NCI-H2081 treated with DMSO at 0.1 percent for 48 hours (cell line): ENCODE measurements at regions not wholly inside any gene's neighbourhood (a gene's known extent, or its start where the extent isn't known, plus 50 kb on each side); places are given as distances from the start of the nearest gene placed in this dataset.

Experiments used
- DNase-seq: peaks from one replicate; lab custom pipeline; 2025; lab: John Stamatoyannopoulos, UW

DNA sequence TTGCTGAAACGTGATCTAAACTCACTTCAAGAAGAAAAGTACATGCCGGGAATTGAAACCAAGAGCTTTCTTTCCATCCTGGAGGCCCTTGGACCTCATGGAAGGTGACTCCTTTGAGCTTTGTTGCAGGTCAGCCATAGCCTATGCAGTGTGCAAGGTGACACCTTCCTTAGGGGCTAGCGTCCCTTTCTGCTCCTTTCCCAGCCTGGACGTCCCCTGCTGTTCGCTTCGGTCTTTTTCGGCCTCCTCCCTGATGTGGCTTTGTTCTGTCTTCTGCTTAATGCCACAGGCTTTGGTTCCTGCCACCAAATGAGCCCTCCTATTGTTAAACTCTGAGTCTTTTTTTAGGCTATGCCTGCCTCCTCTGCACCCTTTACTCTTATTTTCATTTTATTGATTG is 308.8 kb downstream of the BRINP2 start:
- DNase-seq: no peak

DNA sequence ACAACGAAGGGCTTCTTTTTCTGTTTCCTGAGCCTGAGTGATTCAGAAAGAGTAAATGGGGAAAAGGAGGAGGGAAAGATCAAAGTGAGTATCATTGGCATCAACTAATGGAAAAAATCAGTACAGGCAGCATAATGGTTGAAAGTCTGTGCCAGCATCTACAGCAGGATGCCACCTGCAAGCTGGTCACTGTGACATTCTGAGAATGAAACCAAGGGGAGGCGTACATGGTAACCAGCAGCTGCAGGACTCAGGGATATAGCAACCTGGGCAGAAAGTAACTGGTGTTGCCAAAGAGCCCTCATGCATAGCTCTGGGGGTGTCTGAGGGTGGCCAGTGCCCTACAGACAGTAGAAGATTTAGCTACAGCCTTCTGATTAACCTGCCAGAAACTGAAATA is 305.9 kb downstream of the BRINP2 start:
- DNase-seq: no peak

GRCh38 chr1:177472567-177472966 is 301.8 kb downstream of the BRINP2 start:
- no peak for DNase-seq

- DNase-seq: no peak
These were observed 300.5 kb downstream of the BRINP2 start for GRCh38 chr1:177471244-177471643.

DNA sequence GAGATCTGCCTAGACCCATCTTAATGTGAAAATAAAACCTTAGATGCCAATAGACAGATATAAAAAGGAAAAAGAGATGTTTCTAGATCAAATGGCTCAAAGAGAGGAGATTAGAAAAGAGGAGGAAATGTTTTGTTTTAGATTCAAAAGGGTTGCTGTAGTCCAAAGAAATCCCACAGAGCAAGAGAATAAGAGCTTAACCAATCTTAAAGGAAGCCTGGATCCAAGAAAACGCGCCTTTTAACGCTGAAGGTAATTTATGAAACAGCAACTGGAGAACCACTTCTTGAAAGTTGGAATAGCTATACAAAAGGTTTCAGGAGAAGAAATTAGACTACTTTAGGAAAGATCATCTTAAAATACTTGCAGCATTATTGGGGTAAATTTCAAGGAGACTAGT is 298.8 kb downstream of the BRINP2 start:
- no peak for DNase-seq

DNA sequence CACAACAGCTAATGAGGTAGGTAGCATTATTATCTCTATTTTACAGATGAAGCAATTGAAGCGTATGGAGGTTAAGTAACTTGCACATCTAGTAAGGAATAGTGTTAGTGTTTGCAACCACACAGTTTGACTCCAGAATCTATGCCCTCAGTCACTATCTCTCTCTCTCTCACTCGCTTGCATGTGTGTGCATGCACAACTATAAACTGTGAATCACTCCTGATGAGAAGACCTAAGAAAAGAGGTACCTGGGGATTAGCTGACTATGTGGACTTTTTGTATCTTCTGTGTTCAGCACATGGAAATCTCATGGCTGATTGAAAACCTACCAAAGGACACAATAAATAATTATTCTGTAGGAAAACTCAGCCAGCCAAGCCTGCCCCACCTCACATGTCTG is 295.5 kb downstream of the BRINP2 start:
- DNase-seq: no peak

GRCh38 chr1:177464686-177465085 is 293.9 kb downstream of the BRINP2 start:
- DNase-seq: no peak

DNA sequence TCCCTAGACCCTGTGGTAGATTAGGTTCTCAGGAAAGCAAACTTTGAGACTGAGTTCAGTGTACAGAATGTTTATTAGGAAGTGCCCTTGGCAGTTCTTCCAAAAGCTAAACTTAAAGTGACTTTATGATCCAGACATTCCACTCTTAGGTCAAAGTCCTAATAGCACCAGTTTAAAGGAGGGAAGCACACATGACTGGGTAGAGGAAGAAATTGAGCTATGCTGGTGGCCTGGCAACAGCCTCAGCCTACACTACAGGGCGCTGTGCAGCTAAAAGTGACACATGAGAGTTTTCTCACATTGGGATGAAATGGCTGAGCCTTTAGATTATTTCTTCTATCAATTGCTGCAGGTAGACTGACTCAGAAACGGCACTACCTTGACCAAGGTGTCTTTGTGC is 280.4 kb downstream of the BRINP2 start:
- no peak for DNase-seq

DNA sequence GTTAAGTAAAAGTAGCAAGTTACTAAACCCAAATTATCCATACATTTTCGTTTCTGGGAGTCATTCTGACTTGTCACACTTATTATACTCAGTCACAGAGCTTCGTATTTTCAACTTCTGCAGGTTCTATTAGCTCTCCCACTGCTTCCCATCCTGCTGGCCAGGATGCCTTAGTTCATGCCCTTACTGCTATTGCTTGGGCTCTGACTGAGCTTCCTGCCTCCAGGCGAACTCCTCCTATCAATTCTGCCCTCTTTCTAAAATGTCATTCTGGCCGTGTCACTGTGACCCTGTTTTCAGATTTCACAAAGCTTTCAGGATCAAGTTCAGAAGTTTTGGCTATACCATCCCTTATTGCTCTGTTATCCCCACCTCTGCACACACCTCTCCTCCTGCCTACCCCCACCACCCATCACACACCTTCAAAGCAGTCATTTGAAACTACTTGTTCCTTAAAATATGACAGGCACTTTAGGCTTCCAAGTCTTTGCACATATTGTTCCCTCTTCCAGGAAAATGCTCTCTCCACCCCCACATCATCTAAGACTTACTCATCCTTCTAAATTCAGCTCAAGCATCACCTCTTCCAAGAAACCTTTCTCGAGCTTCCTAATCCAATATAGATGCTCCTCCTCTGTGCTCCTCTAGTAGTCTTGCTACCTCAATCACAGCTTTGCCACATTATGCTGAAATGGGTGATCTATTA is 278.0 kb downstream of the BRINP2 start:
- DNase-seq: no peak

GRCh38 chr1:177448036-177448615 is 277.4 kb downstream of the BRINP2 start:
- no peak for DNase-seq

- no peak for DNase-seq
These were observed 274.4 kb downstream of the BRINP2 start for GRCh38 chr1:177444997-177445746.

- no peak for DNase-seq
These were observed 272.2 kb downstream of the BRINP2 start for GRCh38 chr1:177443003-177443402.

DNA sequence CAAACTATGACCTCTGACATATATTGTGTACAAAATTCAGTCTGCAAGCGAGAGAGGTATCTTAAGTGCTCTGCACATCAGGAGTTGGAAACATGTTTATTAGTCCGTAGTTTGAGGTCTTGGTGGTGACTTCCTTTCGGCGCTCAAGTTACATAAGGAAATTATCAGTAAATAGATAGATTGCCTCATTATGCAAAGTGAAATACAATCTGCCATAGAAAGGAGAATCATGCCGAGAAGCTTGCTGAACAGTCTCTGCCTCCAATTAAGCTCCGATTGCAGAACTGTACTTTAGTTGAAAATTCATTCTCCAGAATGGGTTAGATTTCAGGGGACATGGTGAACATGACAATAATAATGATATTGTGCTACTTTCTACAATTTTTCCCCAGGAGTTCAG is 271.8 kb downstream of the BRINP2 start:
- no peak for DNase-seq

DNA sequence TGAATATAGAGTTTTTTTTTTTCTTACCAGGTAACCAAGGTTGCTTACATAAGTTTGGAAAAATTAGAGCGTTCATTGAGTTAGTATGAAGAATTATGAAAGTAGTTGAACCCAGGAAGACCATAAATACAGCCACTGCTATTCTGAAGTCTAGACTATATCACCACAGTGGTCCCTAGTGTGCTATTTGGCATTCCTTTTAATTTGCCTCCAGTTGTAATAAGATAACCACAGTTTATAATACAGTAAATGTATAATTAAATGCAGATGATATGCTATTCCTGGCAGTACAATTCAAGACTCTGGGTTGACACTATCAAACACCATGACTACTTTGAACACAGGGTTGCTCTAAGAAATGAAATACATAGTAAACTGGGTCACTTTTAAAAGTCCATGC is 270.5 kb downstream of the BRINP2 start:
- DNase-seq: no peak

DNA sequence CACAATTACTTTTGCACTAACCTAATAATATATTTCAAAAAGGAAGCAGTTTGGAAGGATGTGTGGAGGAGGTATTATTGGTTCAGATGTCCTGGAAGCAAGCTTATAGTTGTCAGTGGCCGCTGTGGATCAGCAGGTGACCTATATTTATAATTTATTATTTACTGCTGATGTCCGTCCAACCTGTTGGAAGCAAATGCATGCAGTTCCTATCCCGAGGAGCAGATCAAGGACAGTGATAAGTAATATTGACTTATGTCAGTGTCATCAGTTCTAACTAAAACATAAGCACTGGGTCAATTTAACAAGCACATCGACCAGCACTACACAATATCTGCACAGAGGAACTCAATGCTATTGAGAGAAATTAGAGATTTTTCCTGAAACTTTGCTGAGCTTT is 270.1 kb downstream of the BRINP2 start:
- no peak for DNase-seq

- no peak for DNase-seq
These were observed 268.5 kb downstream of the BRINP2 start for GRCh38 chr1:177439301-177439700.

DNA sequence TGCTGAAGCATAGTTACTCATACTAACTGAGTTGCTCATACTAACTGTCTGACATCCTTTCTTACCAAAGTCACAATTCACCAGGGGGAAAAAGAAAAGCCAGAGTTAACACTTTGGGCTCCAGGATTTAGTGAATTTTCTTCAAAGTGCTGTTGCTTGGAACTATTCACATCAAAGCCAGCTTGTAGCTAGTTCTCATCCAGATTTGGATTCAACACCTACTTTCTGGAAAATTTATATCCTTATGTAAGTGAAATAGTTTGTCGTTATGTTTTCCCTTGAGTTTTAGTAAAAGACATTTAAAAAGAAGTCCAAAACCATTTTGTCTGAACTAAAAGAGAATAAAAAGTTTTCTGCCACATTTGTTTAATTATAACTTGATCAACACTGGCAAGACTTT is 264.6 kb downstream of the BRINP2 start:
- no peak for DNase-seq

DNA sequence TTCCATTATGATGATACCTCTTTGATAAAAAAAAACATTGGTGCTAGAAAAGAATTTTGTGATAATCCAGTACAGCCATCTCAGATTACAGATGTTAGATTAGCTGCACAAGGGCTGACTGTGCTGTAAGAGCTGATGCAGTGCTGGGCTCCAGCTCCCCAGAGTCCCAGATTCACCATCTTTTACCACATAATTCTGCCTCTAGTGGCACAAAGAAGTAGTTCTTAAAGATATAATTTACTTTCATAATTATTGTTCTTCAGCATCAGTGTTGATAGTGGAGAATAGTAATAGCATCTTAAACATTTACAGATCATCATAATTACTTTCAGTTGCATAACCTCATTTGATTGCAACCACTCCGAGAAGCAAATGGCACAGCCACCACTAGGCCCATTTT is 262.1 kb downstream of the BRINP2 start:
- DNase-seq: no peak

DNA sequence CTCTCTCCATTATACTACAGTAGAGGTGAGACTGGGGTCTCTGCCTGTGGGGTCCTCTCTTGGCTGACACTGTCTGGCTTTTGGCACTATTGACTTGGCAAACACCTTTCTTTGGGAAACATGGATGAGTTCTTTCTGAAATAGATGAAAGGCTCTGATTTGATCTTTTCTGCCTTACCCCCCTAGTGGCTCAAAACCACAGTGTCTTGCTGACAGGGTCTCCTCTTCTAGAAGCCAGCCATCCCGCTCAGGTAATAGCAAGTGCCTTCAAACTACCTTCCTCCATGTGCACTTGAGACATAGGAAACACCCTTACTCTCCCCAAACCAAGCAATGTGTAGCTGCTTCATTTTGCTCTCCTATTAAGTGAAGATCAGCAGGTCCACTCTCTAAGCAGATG is 260.4 kb downstream of the BRINP2 start:
- no peak for DNase-seq

DNA sequence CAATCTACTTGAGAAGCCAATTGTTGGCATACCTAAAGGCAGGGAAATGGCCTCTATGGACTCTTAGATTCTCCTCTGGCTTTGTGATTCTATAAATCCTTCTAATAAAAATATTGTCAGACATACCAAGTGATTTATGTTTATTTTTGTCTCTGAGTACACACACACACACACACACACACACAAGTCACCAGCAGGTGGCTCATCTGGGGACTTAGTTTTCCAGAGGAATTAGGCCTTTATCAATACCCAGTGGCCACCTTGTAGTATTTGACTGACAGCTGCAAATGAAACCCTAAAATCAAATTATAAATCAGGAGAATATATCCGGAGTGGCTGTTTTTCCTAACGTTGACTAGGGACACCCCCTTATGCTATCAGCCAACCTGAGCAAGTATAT is 258.5 kb downstream of the BRINP2 start:
- DNase-seq: no peak

DNA sequence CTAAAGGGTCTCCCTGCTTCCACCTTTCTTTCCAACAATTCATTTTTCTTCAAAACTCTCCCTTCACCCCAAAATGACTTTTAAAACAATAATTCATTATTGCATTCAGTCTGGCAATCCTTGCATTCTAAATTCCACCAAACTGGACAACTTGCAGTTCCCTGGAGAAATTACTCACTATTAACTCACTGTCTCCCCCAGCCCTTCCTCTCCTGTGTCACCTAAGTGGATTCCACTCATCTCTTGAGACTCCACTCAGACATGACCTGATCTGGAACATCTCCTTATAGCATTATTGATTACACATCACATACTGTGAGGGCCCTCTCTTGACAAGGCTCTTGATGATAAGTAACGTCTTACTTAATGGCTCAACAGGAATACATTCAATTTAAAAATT is 257.1 kb downstream of the BRINP2 start:
- DNase-seq: no peak

- no peak for DNase-seq
These were observed 255.7 kb downstream of the BRINP2 start for GRCh38 chr1:177426497-177426896.

DNA sequence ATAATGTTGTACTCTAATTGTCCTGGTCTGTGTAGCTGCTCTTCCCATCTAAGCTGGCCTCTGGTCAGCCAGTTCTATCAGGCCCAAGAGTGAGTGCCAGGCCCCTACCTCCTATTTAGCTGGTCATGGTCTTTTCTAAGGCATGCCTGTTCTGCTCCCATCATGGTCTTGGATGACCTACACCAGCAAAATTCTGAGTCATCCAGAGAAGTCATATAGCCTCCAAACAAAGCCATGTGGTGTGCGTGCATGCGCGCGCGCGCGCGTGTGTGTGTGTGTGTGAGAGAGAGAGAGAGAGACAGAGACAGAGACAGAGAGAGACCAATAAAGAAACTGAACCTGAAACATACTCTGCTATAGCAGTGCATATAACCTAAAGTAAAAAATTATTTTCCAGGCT is 254.4 kb downstream of the BRINP2 start:
- DNase-seq: no peak

DNA sequence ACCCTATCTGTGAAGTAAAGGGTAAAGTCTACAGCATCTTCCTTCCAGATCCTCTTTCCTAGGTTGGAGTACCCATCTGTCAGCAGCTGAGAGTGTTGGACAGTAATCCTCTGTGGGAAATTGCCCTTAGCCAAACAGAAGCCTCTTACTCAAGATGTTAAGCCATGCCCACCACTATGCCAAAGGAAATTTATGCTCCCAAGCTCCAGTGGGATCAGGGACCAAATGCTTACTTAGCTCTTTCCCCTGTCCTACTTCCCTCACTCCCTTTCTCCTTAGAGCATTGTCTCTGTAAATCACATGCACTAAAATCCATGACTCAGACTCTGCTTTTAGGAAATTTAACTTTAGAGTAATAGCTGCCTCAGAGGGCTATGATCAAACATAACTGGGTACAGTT is 254.0 kb downstream of the BRINP2 start:
- no peak for DNase-seq
